ENCODE measurements at regions not wholly inside any gene's neighbourhood (a gene's known extent, or its start where the extent isn't known, plus 50 kb on each side); places are given as distances from the start of the nearest gene placed in this dataset.
A peak's percentile ranks its signal among the peaks of the same experiment; 100 is the strongest.

DNA sequence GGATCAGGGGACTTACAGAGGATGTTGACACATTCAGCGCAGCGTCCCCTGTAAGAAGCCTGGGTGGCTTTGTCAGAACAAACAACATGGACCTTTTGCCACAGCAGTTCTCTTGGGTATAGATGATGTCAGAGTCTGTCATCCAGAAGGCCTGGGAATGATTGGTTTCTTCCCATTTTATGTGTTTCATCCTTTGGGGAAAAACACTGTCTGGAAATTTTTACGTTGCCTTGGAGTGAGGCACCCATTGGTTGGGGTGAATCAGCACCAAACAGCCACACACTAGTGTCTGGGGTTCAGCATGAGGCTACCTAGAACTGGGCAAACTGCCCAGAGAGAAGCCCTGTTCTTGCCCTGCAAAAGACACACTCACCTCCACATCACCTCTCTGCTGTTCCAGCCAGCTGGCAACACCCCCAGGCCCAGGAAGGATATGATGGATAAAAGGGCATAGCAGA is 123.0 kb downstream of the FAM43A start:
- TF ChIP-seq EZH2phosphoT487 (IDR thresholded peaks at IDR 0.05; ENCODE audit: borderline replicate concordance, low read depth) (no peak), CTCF (IDR thresholded peaks at IDR 0.05) (no peak), GABPA (IDR thresholded peaks at IDR 0.05; ENCODE audit: low read depth) (no peak), CHD2 (IDR thresholded peaks at IDR 0.05; ENCODE audit: low read length, partially characterized antibody) (no peak), TEAD4 (IDR thresholded peaks at IDR 0.05; ENCODE audit: borderline replicate concordance, insufficient read depth) (no peak), POLR2AphosphoS5 (IDR thresholded peaks at IDR 0.05; ENCODE audit: low read depth, low read length) (no peak), NFIC (IDR thresholded peaks at IDR 0.05; ENCODE audit: borderline replicate concordance) (no peak), RAD21 (IDR thresholded peaks at IDR 0.05; ENCODE audit: low read length) (peak; percentile 9; the same call in 1 of the 2 replicates), REST (IDR thresholded peaks at IDR 0.05; ENCODE audit: low read depth, low read length) (no peak), MXI1 (IDR thresholded peaks at IDR 0.05; ENCODE audit: low read depth, low read length) (no peak), YY1 (IDR thresholded peaks at IDR 0.05; ENCODE audit: low read depth) (no peak), GATA2 (CRISPR knock-in tag; IDR thresholded peaks at IDR 0.05) (no peak)
- TF ChIP-seq, protein P1, sequence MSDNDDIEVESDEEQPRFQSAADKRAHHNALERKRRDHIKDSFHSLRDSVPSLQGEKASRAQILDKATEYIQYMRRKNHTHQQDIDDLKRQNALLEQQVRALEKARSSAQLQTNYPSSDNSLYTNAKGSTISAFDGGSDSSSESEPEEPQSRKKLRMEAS (IDR thresholded peaks at IDR 0.05; ENCODE audit: low read depth) = no peak
- TF ChIP-seq, protein P2, sequence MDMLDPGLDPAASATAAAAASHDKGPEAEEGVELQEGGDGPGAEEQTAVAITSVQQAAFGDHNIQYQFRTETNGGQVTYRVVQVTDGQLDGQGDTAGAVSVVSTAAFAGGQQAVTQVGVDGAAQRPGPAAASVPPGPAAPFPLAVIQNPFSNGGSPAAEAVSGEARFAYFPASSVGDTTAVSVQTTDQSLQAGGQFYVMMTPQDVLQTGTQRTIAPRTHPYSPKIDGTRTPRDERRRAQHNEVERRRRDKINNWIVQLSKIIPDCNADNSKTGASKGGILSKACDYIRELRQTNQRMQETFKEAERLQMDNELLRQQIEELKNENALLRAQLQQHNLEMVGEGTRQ (IDR thresholded peaks at IDR 0.05; ENCODE audit: borderline replicate concordance, low read depth, low read length) = no peak
